GM12865 (cell line): ENCODE measurements at regions not wholly inside any gene's neighbourhood (a gene's known extent, or its start where the extent isn't known, plus 50 kb on each side); places are given as distances from the start of the nearest gene placed in this dataset.
"Not testable (repeated sequence)": the region's sequence is repeated elsewhere in the genome, so short reads cannot be mapped to it uniquely, and the experiment has no call there.

Source experiments
- DNase-seq: peaks from one replicate; pipeline ENCODE4 v3.0.0; 2010; ENCODE audit warnings: low read depth
- H3K4me3 ChIP-seq: 2 replicates; pipeline ENCODE4 v1.5.1; 2011; ENCODE audit warnings: mild to moderate bottlenecking, low read depth, low read length, control low read depth
- CTCF ChIP-seq: IDR thresholded peaks from 2 replicates; pipeline ENCODE4 v1.5.1; 2011; ENCODE audit warnings: low read length, control low read depth, low read depth, inconsistent platforms; ENCODE audit not compliant: insufficient read depth; ENCODE audit errors: missing control alignments

- no peak for DNase-seq
- no peak overlapping the region for H3K4me3 ChIP-seq
- TF ChIP-seq CTCF, result no peak
Measured at GRCh38 chr1:30519201-30519763, 204.1 kb downstream of the MATN1 start.

DNA sequence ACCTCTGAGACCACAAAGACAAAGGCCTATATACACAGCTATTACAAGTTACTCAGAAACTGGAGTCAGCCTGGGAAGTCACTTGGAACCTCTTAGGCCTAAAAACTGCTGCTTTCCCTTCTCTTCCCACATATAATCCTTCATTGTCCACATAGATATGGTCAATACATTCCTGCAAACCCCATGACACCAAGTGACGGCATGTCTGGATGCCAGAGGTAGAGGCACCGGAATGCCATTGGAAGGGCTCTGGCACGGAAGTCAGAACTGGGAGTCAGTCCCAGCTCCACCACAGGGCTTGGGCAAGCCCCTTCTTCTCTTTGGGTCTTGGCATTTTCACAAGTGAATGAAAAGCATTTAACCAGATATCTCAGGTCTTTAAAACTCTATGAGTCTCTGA, 204.7 kb downstream of the MATN1 start:
- no peak for TF ChIP-seq CTCF
- no peak overlapping the region for H3K4me3 ChIP-seq

DNA sequence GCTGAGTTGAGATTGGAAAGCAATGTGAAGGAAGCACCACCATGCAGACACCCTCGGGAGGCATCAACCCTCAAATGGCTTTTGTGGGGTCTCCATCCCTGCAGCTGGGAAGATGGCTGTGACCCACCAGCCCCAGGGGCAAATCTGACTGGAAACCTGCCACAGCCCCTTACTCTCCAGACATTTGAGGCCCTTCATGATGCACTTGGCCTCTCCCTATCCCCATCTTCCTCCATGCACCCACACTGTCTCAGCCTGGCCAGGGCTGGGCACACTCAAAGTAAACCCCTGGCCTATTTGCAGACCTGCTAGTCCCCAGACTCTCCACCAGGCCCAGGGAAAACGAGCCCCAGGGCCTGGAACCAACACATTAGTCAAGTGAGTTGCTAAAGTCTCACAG, 205.2 kb downstream of the MATN1 start:
- no peak overlapping the region for H3K4me3 ChIP-seq
- no peak for DNase-seq
- TF ChIP-seq CTCF, result no peak

More for the DNA sequence above, 204.7 kb downstream of the MATN1 start:
- DNase-seq, result no peak

DNA sequence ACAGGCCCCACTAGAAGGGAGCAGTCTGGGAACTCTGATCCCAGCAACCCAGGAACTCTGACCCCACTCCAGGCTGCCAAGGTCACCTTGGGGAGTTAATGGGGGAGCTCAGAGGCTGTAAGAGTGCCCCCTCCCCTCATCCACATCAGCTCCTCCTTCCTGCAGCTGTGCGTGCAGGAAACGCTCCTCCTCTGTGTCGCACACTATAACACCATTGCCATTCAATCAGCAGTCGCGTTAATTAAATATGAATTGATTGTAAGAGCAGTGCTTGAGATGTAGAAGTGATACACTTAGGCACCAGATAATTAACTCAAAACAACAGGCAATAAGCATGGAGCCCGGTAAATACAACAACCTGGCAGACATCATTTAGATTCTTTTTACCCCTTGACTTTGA, 205.7 kb downstream of the MATN1 start:
- DNase-seq, H3K4me3 ChIP-seq: not testable (repeated sequence)

DNA sequence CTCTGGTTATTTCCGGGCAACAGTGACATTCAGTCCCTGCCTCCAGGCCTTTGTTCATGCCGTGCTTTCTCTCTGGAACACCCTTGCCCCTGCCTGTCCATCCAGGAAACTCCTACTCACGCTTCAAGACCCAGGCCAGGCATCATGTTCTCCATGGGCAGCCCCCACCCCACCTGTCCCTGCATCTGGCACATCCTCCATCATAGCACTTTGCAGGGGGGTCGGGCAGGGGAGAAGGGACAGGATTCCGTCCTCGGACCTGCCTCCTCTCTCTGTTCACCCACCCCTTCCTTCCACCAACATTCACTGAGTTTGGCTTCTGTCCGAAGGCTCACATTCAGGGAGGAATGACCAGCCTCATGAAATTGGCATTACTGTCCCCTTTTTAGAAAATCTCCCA, 206.1 kb downstream of the MATN1 start:
- H3K4me3 ChIP-seq, DNase-seq: not testable (repeated sequence)

DNA sequence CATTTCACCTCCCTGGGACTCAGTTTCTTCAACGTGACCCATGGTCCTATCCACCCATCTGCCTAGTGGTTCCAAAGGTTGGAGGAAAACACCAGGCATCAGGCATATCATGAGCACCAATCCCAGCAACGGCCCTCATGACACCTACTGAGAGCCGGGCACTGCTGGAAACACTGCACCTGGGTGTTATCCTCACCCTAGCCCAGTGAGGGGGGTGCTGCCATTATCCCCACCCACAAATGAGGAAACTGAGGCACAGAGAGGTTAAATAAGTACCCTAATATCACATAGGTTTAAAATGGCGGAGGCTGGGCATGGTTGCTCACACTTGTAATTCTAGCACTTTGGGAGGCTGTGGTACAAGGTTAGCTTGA, 206.9 kb downstream of the MATN1 start:
- DNase-seq, result no peak
- no peak for TF ChIP-seq CTCF
- no peak overlapping the region for H3K4me3 ChIP-seq

DNA sequence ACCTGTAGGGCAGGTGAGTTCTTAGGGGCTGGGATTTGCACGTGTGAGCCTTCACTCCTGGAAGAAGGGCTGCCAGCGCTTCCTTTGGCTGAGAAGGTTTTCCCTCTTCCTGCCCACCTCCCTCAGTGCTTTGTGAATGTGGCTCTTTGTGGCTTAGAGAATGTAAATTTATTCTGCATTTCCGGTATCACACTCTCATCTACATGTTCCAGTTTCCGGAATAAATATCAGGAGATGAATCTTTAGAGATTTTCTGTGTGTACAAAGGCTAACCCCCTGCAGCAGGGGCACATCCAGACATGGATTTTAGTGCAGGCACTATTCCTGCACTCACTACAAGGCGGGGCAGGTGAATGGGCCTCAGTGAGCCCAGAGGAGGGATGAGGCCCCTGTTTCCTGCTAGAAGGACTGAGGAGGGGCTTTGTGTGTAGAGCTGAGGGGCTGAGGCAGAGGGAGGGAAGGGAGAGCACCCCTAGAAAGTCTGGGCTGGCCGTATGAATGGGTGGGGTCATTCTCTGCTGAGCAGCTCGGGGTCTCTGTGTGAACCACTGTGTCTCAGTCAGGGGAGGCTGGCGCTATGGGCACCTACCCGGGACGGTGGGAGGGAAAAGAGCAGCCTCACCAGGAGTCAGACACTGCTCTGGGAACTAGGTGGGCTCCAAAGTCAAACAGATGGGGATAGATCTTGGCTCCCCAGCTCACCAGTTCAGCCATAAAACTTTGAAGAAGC, 207.5 kb downstream of the MATN1 start:
- no peak for DNase-seq
- TF ChIP-seq CTCF, result no peak

DNA sequence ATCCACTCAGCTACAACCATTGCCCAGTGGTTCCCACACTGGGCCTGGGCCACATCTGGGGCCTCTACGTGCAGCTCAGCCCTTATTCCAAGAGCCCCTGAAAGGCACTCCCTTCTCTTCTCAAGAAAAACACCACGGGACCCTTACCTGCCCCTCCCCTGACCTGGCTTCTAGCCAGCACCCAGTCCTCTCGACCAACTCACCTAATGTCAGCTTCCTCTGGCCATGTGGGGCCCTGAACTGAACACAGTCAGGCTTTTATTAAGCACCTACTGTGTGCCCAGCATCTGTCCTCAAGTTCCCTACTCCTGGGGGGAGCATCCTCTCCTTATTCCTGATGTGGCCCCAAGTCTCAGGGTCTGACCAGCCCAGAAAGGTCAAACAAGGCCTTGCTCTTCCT, 208.4 kb downstream of the MATN1 start:
- TF ChIP-seq CTCF, result no peak
- DNase-seq, result no peak
- H3K4me3 ChIP-seq, result no peak overlapping the region

More for the DNA sequence above, 207.5 kb downstream of the MATN1 start:
- H3K4me3 ChIP-seq, result no peak overlapping the region
